ENCODE measurements at regions not wholly inside any gene's neighbourhood (a gene's known extent, or its start where the extent isn't known, plus 50 kb on each side); places are given as distances from the start of the nearest gene placed in this dataset.

- no peak for DNase-seq (ENCODE audit: low spot score)
Observed at GRCh38 chr1:194252199-194252598, 1065.8 kb upstream of the B3GALT2 start.

DNA sequence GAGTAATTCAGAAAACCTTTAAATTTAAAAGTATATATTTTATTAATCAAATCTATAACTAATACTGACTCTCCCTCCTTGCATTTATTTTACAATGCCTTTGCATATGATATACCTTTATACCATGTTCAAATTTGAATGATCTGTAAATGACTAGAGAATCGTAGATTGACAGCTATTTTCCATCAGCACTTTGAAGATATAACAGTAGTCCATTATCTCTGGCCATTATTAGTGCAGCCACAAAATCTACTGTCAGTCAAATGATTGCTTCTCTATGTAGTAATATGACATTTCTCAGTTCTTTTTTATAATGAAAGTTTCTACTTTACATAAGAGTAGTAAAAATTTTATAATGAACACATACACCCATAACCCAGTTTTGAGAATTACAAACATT, 1054.8 kb upstream of the B3GALT2 start:
- no peak for DNase-seq (ENCODE audit: low spot score)

- DNase-seq (ENCODE audit: low spot score) = no peak
Observed at GRCh38 chr1:194233069-194233468, 1046.7 kb upstream of the B3GALT2 start.

DNA sequence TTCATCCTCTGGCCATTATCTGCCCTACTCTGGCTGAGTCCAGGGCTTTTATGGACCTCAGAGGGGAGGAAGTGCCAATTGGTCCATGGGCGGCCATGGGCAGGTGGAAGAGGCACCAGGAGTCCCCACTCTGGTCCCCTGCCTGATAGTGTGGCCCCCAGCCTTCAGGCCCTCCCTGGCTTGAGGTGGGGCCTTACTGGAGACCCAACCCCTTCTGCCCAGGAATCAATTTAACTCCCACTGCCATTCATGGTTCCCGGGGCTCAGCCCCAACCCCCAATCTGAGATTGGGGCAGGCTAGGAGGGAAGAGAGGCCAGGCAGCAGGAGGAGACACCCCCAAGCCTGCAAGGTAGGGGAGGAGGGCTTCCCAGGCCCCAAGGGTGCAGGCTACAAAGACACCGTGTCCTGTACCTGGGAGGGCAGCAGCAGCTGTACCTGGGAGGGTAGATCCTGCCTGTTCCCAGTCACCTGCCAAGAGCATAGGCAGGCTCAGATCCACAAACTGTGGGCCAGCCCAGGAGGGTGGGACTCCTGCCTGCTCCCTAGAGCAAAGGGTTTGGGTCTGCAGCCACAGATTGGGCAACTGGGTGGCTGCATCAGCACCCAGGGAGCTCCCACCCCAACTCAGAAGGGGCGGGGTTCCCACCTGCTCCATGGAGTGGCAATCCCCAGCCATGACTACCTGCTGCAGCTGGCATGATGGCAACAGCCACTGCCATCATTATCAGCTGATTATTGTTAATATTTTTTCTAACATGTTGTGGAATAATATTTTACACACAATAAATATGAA, 1044.1 kb upstream of the B3GALT2 start:
- no peak for DNase-seq (ENCODE audit: low spot score)

DNA sequence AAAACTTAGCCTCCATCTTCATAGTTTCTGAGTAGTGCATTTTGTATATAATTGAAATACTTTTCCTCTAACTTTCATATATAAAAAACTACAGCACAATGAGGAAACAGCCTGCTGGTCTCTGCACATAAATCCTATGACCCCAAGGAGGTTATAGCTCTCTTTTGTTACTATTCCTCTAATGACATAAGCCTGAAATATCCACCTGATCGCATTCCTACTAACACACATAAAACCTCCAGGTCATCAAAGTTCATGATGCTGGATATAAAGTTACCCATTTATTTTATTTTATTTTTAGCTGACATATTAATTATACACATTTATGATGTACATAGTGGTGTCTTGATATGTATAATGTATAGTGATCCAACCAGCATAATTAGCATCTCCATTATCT, 1042.0 kb upstream of the B3GALT2 start:
- no peak for DNase-seq (ENCODE audit: low spot score)

GRCh38 chr1:194227161-194227560, 1040.7 kb upstream of the B3GALT2 start:
- DNase-seq (ENCODE audit: low spot score) = no peak

- DNase-seq (ENCODE audit: low spot score) = no peak
Observed at GRCh38 chr1:194225821-194226220, 1039.4 kb upstream of the B3GALT2 start.

DNA sequence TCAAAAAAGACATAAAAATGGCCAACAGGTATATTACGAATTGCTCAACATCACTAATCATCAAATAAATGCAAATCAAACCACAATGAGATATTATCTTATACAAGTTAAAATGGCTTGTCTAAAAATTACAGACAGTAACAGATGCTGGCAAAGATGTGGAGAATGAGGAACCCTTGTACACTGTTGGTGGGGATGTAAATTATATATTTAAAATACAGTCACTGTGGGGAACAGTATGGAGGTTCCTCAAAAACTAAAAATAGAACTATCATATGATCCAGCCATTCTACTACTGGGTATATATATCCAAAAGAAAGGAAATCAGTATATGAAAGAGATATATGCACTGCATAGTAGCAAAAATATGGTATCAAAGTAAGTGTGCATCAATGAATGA, 1037.2 kb upstream of the B3GALT2 start:
- no peak for DNase-seq (ENCODE audit: low spot score)

DNA sequence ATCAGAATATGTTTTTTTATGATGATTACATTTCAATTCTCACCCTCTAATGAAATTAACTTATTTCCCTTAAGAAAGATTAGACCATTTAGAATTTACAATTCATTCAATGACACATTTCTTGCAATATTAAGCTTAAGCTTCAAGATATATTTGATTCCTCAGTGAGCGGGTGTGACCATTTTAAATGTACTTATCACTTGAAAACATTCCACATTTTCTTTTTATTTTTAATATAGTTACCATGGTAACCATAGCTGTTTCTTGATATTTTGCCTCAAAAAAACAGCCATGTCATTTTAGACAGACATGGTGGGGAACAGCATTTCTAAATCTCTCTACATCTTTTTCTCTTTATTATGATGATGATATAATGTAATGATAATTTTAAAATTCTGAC, 1029.0 kb upstream of the B3GALT2 start:
- DNase-seq (ENCODE audit: low spot score) = no peak

GRCh38 chr1:194214735-194215134, 1028.3 kb upstream of the B3GALT2 start:
- no peak for DNase-seq (ENCODE audit: low spot score)

- no peak for DNase-seq (ENCODE audit: low spot score)
Observed at GRCh38 chr1:194209920-194210319, 1023.5 kb upstream of the B3GALT2 start.

GRCh38 chr1:194208674-194209073, 1022.3 kb upstream of the B3GALT2 start:
- DNase-seq (ENCODE audit: low spot score) = no peak

DNA sequence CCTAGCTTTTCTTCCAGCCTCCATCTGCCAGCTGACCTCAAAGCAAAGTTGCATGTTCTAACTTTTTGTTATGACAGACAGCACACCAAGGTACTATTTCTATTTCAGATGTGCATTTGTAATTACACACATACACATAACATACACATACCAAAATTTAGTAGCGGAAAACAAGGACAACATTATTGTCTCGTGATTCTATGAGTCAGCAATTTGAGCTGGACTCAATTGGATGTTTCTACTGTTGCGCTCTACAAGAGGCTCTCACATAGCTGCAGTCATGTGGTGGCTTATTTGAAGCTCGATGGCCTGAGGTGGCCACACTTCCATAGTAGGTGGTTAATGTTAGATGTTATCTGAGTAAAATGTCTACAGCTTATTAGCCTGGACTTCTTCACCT, 1010.1 kb upstream of the B3GALT2 start:
- no peak for DNase-seq (ENCODE audit: low spot score)

- DNase-seq (ENCODE audit: low spot score) = no peak
Observed at GRCh38 chr1:194194724-194195123, 1008.3 kb upstream of the B3GALT2 start.

GRCh38 chr1:194184974-194185373, 998.6 kb upstream of the B3GALT2 start:
- DNase-seq (ENCODE audit: low spot score) = no peak

DNA sequence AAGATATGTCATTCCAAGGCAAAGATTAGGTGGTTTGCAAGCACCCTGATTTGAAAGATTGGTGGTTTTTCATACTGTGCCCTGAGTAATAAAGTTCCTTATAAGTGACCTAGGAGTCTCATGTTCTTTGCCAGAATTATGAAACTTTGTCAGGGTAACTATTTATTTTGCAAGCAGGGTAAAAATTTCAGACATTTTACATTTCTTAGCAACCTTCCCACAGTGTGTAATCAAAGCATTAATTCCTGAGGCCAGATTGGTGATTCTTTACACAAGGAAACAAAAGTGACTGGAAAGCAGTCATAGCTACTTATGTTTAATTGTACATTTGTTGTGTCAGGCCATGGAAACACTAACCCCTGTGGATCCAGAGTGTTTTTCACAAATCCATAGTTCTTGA, 998.0 kb upstream of the B3GALT2 start:
- no peak for DNase-seq (ENCODE audit: low spot score)

DNA sequence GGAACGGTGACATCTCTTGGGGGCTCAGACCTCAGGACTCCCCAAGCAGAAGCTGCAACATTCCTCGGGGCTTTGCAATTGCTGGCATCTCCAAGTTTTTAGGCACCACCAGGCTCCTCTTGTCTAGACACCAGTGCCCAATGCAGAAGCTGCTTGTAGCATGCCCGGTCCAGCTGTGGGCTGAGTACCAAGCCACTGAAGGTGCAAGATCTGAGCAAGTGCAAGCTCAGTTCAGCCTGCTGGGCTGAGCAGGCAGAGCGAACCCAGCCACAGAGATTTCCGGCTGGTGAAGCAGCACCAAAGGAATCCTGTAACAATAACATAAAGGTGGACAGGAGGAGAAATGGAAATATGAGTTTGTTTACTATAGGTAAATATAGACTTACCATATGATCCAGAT, 995.4 kb upstream of the B3GALT2 start:
- no peak for DNase-seq (ENCODE audit: low spot score)

- DNase-seq (ENCODE audit: low spot score) = no peak
Observed at GRCh38 chr1:194176212-194176611, 989.8 kb upstream of the B3GALT2 start.

DNA sequence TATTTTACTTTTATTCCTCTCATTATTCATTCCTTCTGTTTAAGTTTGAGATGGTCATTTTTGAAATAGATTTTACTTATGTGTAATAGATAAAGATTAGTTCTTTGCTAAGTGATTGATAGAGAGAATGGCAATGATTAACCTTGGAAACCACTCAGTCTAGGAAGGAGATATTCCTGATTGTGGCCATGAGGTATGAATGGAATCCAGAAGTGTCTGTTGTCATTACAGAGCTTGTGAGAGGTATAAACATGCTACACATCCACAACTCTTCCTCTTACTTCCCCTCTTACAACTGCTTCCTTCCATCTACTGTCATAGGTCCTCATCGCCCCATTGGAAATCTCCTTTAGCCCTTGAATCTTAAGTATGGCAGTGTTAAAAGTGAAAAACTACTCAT, 988.8 kb upstream of the B3GALT2 start:
- no peak for DNase-seq (ENCODE audit: low spot score)

DNA sequence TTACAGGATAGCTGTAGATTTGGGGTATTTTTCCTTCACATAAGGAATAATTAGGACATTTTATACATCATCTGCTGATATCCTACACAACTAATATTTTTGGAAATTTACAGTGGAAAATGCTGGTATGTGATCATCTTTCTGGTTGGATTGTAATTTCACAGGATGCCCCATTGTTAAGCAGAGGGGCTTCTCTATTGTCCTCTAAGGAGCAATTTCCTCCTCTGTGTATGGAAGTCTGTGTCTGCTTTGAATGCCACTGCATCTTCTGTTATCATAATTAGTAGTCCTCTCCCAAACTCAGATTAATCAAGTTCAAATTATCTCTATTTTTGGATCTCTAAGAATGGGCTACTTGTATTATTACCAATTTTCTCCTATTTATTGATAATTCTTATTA, 988.1 kb upstream of the B3GALT2 start:
- DNase-seq (ENCODE audit: low spot score) = no peak

DNA sequence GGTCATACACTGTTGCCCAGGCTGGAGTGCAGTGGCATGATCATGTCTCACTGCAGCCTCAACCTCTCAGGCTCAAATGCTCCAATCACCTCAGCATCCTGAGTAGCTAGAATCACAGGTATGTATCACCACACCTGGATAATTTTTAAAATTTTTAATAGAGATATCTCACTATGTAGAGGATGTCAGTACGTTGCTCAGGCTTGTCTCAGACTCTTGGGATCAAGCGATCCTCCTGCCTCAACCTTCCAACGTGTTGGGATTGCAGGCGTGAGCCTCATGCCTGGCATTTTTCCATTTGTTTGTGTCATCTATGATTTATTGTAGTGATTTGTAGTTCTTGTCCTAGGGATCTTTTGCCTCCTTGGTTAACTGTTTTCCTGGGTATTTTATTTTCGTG, 985.2 kb upstream of the B3GALT2 start:
- DNase-seq (ENCODE audit: low spot score) = no peak

GRCh38 chr1:194167956-194168640, 981.7 kb upstream of the B3GALT2 start:
- no peak for DNase-seq (ENCODE audit: low spot score)

GRCh38 chr1:194164755-194165154, 978.3 kb upstream of the B3GALT2 start:
- DNase-seq (ENCODE audit: low spot score) = no peak

GRCh38 chr1:194161591-194161990, 975.2 kb upstream of the B3GALT2 start:
- DNase-seq (ENCODE audit: low spot score) = no peak
